PFSK-1 (cell line): ENCODE measurements at regions not wholly inside any gene's neighbourhood (a gene's known extent, or its start where the extent isn't known, plus 50 kb on each side); places are given as distances from the start of the nearest gene placed in this dataset.

Source experiments
- FOXP2 ChIP-seq: optimal IDR thresholded peaks from 2 replicates; pipeline ENCODE3; 2011; ENCODE audit warnings: borderline replicate concordance, control low read depth, inconsistent platforms; ENCODE audit not compliant: insufficient read depth; ENCODE audit errors: extremely low read length, extremely low read depth
- POLR2AphosphoS5 ChIP-seq: IDR thresholded peaks from 2 replicates; pipeline ENCODE4 v1.6.1; 2012; ENCODE audit warnings: low read depth, mild to moderate bottlenecking, control low read depth, low read length, moderate library complexity
- SIN3A ChIP-seq: IDR thresholded peaks from 2 replicates; pipeline ENCODE4 v1.6.1; 2012; ENCODE audit warnings: mild to moderate bottlenecking, low read length, moderate library complexity, borderline replicate concordance; ENCODE audit not compliant: insufficient read depth
- TAF1 ChIP-seq: IDR thresholded peaks from 2 replicates; pipeline ENCODE4 v1.6.1; 2012; ENCODE audit warnings: low read length, control low read depth, borderline replicate concordance; ENCODE audit not compliant: insufficient read depth
- TF ChIP-seq, protein P1 (sequence below), 2 experiments: IDR thresholded peaks; 2 replicates each; pipeline versions ENCODE4 v1.6.1 to v1.8.0; 2011 to 2012; ENCODE audit warnings: low read depth in 2 of 2, low read length in 2 of 2, control low read depth in 1 of 2, inconsistent platforms in 1 of 2, mild to moderate bottlenecking in 1 of 2, moderate library complexity in 1 of 2; ENCODE audit not compliant: insufficient read depth in 1 of 2

DNA sequence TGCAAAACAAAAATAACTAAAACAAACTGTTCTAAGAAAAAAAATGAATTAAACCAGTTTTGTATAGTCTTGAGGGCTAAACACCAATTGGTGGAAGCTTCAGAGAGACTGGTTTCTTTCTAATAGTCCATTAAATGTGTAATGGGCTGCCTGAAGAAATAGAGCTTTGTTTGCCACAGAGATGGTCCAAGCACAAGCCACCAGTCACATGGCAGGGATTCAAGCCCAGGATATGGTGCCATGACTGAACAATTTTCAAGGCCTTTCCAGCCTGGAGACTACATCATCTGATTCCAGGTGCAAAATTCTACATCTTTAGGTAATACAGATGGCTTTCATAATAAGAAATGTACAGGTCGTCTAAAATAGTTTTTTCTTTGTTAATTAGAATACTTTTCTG is 355.3 kb downstream of the NR2F1-AS1 start:
- no peak for TF ChIP-seq FOXP2
- TF ChIP-seq, protein P1, sequence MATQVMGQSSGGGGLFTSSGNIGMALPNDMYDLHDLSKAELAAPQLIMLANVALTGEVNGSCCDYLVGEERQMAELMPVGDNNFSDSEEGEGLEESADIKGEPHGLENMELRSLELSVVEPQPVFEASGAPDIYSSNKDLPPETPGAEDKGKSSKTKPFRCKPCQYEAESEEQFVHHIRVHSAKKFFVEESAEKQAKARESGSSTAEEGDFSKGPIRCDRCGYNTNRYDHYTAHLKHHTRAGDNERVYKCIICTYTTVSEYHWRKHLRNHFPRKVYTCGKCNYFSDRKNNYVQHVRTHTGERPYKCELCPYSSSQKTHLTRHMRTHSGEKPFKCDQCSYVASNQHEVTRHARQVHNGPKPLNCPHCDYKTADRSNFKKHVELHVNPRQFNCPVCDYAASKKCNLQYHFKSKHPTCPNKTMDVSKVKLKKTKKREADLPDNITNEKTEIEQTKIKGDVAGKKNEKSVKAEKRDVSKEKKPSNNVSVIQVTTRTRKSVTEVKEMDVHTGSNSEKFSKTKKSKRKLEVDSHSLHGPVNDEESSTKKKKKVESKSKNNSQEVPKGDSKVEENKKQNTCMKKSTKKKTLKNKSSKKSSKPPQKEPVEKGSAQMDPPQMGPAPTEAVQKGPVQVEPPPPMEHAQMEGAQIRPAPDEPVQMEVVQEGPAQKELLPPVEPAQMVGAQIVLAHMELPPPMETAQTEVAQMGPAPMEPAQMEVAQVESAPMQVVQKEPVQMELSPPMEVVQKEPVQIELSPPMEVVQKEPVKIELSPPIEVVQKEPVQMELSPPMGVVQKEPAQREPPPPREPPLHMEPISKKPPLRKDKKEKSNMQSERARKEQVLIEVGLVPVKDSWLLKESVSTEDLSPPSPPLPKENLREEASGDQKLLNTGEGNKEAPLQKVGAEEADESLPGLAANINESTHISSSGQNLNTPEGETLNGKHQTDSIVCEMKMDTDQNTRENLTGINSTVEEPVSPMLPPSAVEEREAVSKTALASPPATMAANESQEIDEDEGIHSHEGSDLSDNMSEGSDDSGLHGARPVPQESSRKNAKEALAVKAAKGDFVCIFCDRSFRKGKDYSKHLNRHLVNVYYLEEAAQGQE (IDR thresholded peaks at IDR 0.05; ENCODE audit: insufficient read depth in 1 of 2, low read depth in 2 of 2, low read length in 2 of 2), result no peak
- no peak for TF ChIP-seq TAF1
- TF ChIP-seq POLR2AphosphoS5, result no peak
- TF ChIP-seq SIN3A, result no peak

DNA sequence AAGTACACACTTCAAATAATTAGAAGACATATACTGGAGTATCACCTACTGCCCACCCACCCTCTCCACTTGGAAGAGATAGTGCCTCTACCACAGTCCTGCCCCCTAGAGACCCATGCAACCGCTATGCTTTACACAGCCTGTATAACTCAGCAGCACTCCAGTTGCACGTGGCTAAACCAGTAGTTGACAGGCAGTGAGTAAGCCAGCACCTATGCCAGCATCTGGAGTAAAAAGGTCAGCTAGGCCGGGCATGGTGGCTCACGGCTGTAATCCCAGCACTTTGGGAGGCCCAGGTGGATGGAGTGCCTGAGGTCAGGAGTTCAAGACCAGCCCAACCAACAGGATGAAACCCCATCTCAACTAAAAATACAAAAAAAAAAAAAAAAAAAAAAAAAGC is 356.4 kb downstream of the NR2F1-AS1 start:
- TF ChIP-seq, protein P1 (IDR thresholded peaks at IDR 0.05; ENCODE audit: insufficient read depth in 1 of 2, low read depth in 2 of 2, low read length in 2 of 2), result no peak
- TF ChIP-seq POLR2AphosphoS5 (no peak), SIN3A (no peak), FOXP2 (no peak), TAF1 (no peak)

DNA sequence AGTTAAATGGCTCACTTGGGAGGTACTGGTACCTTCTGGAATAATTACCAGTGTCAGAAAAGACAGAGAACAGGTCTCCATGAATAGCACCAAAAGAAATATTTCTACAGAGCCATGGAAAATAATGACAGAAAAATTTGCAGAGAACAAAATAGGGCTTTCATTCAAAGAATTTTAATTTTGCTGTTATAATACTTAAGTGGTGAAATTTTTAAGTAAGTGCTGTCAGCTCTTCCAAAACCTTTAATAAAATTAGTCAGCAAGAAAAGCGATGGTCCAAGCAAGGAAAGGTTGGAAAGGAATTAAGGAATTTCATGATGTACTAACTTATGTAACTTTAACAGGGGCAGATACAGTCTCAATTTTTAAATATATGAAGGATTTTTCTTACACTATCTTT is 359.2 kb downstream of the NR2F1-AS1 start:
- TF ChIP-seq POLR2AphosphoS5 (no peak), TAF1 (no peak), SIN3A (no peak), FOXP2 (no peak)
- TF ChIP-seq, protein P1 (IDR thresholded peaks at IDR 0.05; ENCODE audit: insufficient read depth in 1 of 2, low read depth in 2 of 2, low read length in 2 of 2), result no peak

DNA sequence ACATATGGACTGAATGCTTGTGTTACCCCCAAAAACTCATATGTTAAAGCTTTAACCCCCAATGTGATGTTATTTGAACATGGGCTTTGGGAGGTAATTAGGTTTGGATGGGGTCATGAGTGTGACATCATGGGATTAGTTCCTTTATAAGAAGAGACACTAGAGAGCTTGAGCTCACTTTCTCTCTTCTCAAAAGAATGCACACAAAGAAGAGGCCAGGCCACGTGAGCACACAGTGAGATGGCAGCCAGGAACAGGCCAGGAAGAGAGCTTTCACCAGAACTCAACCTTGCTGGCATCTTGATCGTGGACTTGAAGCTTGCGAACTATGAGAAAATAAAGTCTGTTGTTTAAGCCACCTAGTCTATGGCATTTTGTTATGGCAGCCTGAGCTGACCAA is 360.6 kb downstream of the NR2F1-AS1 start:
- no peak for TF ChIP-seq SIN3A
- TF ChIP-seq TAF1, result no peak
- TF ChIP-seq, protein P1 (IDR thresholded peaks at IDR 0.05; ENCODE audit: insufficient read depth in 1 of 2, low read depth in 2 of 2, low read length in 2 of 2), result no peak
- no peak for TF ChIP-seq POLR2AphosphoS5
- no peak for TF ChIP-seq FOXP2

DNA sequence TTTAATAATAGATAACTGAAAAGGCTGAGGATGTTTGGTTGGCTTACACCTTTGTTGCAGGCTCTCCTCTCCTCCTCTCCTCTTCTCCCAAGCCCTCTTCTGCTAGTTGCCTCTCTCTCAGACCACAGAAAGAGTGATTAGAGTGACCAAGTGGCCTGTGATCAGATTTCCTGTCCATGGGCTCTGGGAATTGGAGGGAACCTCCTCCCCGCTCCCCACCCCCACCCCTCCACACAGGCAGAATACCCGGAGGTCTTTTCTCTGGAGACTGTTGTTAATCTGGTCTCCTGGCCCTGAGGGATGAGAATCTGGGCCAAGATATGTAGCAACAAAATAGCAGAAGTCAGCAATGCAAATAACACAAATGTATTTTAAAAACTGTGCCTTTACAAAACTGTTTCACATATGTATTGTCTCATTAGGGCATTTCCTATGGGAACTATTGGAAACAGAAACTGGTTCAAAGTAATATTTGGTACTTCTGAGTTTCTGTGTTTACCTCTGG is 361.3 kb downstream of the NR2F1-AS1 start:
- TF ChIP-seq FOXP2 (no peak), TAF1 (no peak), SIN3A (no peak), POLR2AphosphoS5 (no peak)
- TF ChIP-seq, protein P1 (IDR thresholded peaks at IDR 0.05; ENCODE audit: insufficient read depth in 1 of 2, low read depth in 2 of 2, low read length in 2 of 2), result no peak
